Sigmoid colon (tissue), 4 donors: ENCODE measurements at regions not wholly inside any gene's neighbourhood (a gene's known extent, or its start where the extent isn't known, plus 50 kb on each side); places are given as distances from the start of the nearest gene placed in this dataset.

ENCODE experiments used
- POLR2AphosphoS5 ChIP-seq, 4 donors: sonication (generic); formaldehyde crosslinking; IDR thresholded peaks; one replicate each; pipeline ENCODE4 v1.6.1; 2017; ENCODE audit warnings: antibody characterized with exemption in 4 of 4
- TF ChIP-seq, protein P1 (sequence below), 4 experiments: fragments of 450-650 bp in 3 of 4; fragments of 200-600 bp in 1 of 4; IDR thresholded peaks; one replicate each; pipeline ENCODE4 v1.5.1; 2016 to 2019; ENCODE audit warnings: antibody characterized with exemption in 4 of 4, mild to moderate bottlenecking in 3 of 4, moderate library complexity in 2 of 4

DNA sequence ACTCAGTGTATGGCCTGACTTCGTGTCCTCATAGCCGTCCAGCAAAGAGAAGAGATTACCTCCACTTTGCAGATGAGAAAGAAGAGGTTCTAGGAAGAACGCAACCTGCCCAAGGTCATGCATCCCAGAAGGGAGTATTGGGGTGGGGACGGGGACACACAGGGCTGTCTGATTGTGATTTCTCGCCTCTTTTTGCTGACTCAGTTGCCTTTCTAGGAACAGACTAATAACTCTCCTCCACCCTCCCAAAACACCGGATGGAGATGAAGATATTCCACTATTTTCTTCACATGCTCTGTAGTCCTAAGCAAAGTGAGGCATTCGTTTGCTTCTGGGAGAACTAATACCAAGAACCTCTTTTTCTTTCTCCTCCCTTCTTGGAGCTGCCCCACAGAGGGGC lies 529.3 kb downstream of the MIAT start:
- TF ChIP-seq, protein P1, sequence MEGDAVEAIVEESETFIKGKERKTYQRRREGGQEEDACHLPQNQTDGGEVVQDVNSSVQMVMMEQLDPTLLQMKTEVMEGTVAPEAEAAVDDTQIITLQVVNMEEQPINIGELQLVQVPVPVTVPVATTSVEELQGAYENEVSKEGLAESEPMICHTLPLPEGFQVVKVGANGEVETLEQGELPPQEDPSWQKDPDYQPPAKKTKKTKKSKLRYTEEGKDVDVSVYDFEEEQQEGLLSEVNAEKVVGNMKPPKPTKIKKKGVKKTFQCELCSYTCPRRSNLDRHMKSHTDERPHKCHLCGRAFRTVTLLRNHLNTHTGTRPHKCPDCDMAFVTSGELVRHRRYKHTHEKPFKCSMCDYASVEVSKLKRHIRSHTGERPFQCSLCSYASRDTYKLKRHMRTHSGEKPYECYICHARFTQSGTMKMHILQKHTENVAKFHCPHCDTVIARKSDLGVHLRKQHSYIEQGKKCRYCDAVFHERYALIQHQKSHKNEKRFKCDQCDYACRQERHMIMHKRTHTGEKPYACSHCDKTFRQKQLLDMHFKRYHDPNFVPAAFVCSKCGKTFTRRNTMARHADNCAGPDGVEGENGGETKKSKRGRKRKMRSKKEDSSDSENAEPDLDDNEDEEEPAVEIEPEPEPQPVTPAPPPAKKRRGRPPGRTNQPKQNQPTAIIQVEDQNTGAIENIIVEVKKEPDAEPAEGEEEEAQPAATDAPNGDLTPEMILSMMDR (IDR thresholded peaks at IDR 0.05): no peak
- no peak for TF ChIP-seq POLR2AphosphoS5 (IDR thresholded peaks at IDR 0.05)
